Adrenal gland (tissue), 5 donors: ENCODE measurements at regions not wholly inside any gene's neighbourhood (a gene's known extent, or its start where the extent isn't known, plus 50 kb on each side); places are given as distances from the start of the nearest gene placed in this dataset.

Experiments
- CTCF ChIP-seq, 6 experiments: fragments of 450-650 bp in 4 of 6; fragments of 200-600 bp in 2 of 6; sonication (generic) in 1 of 6; IDR thresholded peaks; 1 replicate in 5 of 6; 2 replicates in 1 of 6; pipeline versions ENCODE4 v1.5.1 to v1.8.0; 2016 to 2021; ENCODE audit warnings: antibody characterized with exemption in 6 of 6, mild to moderate bottlenecking in 2 of 6, moderate library complexity in 1 of 6
- POLR2A ChIP-seq, 2 donors: fragments of 450-650 bp; IDR thresholded peaks; one replicate each; pipeline ENCODE4 v1.6.1; 2017; ENCODE audit warnings: antibody characterized with exemption in 2 of 2, mild to moderate bottlenecking in 2 of 2, moderate library complexity in 1 of 2
- donor health status: DM: no; HTN: no; CAD: no.

- TF ChIP-seq POLR2A (IDR thresholded peaks at IDR 0.05) (no peak), CTCF (IDR thresholded peaks at IDR 0.05) (no peak)
Measured at GRCh38 chr21:22292144-22292543, 1293.9 kb downstream of the NCAM2 start.
